ENCODE measurements at regions not wholly inside any gene's neighbourhood (a gene's known extent, or its start where the extent isn't known, plus 50 kb on each side); places are given as distances from the start of the nearest gene placed in this dataset.

DNA sequence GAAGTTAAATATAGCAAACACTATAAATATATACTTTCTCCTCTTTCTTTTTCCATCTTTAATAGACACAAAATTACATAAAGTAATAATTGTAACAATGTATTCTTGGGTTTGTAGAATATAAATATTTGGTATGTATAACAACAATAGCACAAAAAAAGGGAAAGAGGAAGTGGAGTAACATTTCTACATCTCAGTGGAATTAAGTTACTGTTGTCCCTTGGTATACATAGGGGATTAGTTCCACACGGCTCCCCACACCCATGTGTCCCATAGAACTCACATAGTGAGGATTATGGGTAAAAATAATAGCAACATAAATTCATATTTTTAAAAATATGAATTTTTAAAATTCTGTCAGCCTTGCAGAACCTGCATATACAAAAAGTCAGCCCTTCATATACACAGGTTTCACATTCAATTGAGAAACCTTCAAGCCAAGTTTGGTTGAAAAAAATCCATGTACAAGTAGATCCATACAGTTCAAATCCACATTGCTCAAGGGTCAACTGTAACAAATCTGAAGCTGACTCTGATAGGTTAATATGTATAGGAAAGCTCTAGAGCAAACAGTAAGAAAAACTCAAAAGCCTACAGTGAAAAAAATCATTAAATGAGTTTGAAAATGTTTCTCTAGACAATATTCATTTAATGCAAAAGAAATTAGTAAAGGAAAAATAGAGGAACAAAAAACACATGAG lies 92.4 kb downstream of the HYCC1 start:
- H3K4me3 Mint-ChIP-seq, result no peak overlapping the region
- no peaks in the 10 kb centered on the region for H3K36me3 Mint-ChIP-seq
- no peak overlapping the region for H3K4me3 ChIP-seq (ENCODE audit: low read length)
- no peak for TF ChIP-seq CTCF (IDR thresholded peaks at IDR 0.05)
- H3K9me3 ChIP-seq (ENCODE audit: control insufficient read depth, insufficient read depth, low read length), result no peaks in the 10 kb centered on the region
- peaks cover 2% of the 10 kb centered on the region in 2 donors for H3K9me3 Mint-ChIP-seq
- DNase-seq (no peak), ATAC-seq (no peak)
- WGBS (ENCODE audit: insufficient coverage), result no CpG with 5 or more reads among the region's 1 CpG
- intact Hi-C loops (cut with micrococcal nuclease), result no loop called here
- H3K27ac Mint-ChIP-seq, result no peak overlapping the region
- no peaks in the 10 kb centered on the region for H3K27me3 Mint-ChIP-seq (ENCODE audit: low read depth in 2 of 2)
- no peaks in the 10 kb centered on the region for H3K4me1 Mint-ChIP-seq
- H3K36me3 ChIP-seq (ENCODE audit: control insufficient read depth, insufficient read depth, low read length), result no peaks in the 10 kb centered on the region
- no peaks in the 10 kb centered on the region for H3K4me1 ChIP-seq (ENCODE audit: control insufficient read depth, insufficient read depth, low read length)
- no peak overlapping the region for H3K27ac ChIP-seq (ENCODE audit: low read length)
- no peaks in the 10 kb centered on the region for H3K27me3 ChIP-seq (ENCODE audit: control insufficient read depth, insufficient read depth, low read length)

DNA sequence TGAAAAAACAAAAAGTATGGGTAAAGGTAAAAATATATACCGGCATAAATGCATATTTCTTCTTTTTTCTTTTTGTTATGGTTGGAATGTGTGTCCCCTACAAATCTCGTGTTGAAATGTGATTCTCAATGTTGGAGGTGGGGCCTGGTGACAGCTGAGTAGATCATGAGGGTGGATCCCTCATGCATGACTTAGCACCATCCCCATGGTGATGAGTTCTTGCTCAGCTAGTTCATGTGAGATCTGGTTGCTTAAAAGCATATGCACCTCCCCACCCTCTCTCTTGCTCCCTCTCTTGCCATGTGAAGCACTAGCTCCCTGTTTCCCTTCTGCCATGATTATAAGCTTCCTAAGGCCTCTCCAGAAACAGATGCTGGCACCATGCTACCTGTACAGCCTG lies 93.3 kb downstream of the HYCC1 start:
- no peaks in the 10 kb centered on the region for H3K36me3 Mint-ChIP-seq
- no peak overlapping the region for H3K27ac Mint-ChIP-seq
- no peaks in the 10 kb centered on the region for H3K4me1 Mint-ChIP-seq
- DNase-seq (no peak), ATAC-seq (no peak)
- no peaks in the 10 kb centered on the region for H3K27me3 Mint-ChIP-seq (ENCODE audit: low read depth in 2 of 2)
- peaks cover 2% of the 10 kb centered on the region in 2 donors for H3K9me3 Mint-ChIP-seq
- H3K27ac ChIP-seq (ENCODE audit: low read length), result no peak overlapping the region
- no peak for TF ChIP-seq CTCF (IDR thresholded peaks at IDR 0.05)
- no peak overlapping the region for H3K4me3 ChIP-seq (ENCODE audit: low read length)
- H3K27me3 ChIP-seq (ENCODE audit: control insufficient read depth, insufficient read depth, low read length), result no peaks in the 10 kb centered on the region
- WGBS (ENCODE audit: insufficient coverage), result 83% methylated on average over 2 of the region's 2 CpGs
- H3K36me3 ChIP-seq (ENCODE audit: control insufficient read depth, insufficient read depth, low read length), result no peaks in the 10 kb centered on the region
- intact Hi-C loops (cut with micrococcal nuclease), result no loop called here
- H3K4me1 ChIP-seq (ENCODE audit: control insufficient read depth, insufficient read depth, low read length), result no peaks in the 10 kb centered on the region
- H3K9me3 ChIP-seq (ENCODE audit: control insufficient read depth, insufficient read depth, low read length), result no peaks in the 10 kb centered on the region
- no peak overlapping the region for H3K4me3 Mint-ChIP-seq

DNA sequence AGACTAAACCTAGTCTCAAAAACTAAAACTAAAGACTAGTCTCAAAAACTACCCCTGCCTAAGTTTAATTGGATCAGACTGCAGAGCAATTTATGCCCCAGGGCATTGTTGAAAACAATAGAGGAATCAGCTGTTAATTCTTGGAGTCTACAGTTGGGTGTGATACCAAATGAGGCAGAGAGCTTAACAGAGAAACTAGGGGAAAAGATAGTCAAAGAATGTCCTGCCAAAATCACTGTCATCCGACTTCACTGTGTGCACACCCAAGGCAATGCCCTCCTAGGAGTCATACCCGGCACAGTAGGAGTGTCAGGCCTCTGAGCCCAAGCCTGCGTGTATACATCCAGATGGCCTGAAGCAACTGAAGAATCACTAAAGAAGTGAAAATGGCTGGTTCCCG lies 90.5 kb upstream of the TOMM7 start:
- no peak for TF ChIP-seq CTCF (IDR thresholded peaks at IDR 0.05)
- WGBS (ENCODE audit: insufficient coverage), result 93% methylated on average over 4 of the region's 4 CpGs
- H3K4me1 Mint-ChIP-seq, result no peaks in the 10 kb centered on the region
- H3K9me3 Mint-ChIP-seq, result peaks cover 2 to 5% of the 10 kb centered on the region in 2 donors
- H3K9me3 ChIP-seq (ENCODE audit: control insufficient read depth, insufficient read depth, low read length), result no peaks in the 10 kb centered on the region
- H3K36me3 Mint-ChIP-seq, result no peaks in the 10 kb centered on the region
- H3K4me3 ChIP-seq (ENCODE audit: low read length), result no peak overlapping the region
- H3K27ac Mint-ChIP-seq, result no peak overlapping the region
- no peaks in the 10 kb centered on the region for H3K4me1 ChIP-seq (ENCODE audit: control insufficient read depth, insufficient read depth, low read length)
- DNase-seq (no peak), ATAC-seq (no peak)
- no peaks in the 10 kb centered on the region for H3K36me3 ChIP-seq (ENCODE audit: control insufficient read depth, insufficient read depth, low read length)
- no peak overlapping the region for H3K27ac ChIP-seq (ENCODE audit: low read length)
- H3K4me3 Mint-ChIP-seq, result no peak overlapping the region
- H3K27me3 ChIP-seq (ENCODE audit: control insufficient read depth, insufficient read depth, low read length), result no peaks in the 10 kb centered on the region
- intact Hi-C loops (cut with micrococcal nuclease), result no loop called here
- H3K27me3 Mint-ChIP-seq (ENCODE audit: low read depth in 2 of 2), result no peaks in the 10 kb centered on the region

GRCh38 chr7:22911889-22912288 lies 89.2 kb upstream of the TOMM7 start:
- H3K27ac Mint-ChIP-seq, result no peak overlapping the region
- H3K36me3 Mint-ChIP-seq, result no peaks in the 10 kb centered on the region
- no peak for DNase-seq
- no peak for ATAC-seq
- H3K27me3 Mint-ChIP-seq (ENCODE audit: low read depth in 2 of 2), result no peaks in the 10 kb centered on the region
- no peaks in the 10 kb centered on the region for H3K4me1 Mint-ChIP-seq
- Histone ChIP-seq H3K27me3 (ENCODE audit: control insufficient read depth, insufficient read depth, low read length) (no peaks in the 10 kb centered on the region), H3K4me1 (ENCODE audit: control insufficient read depth, insufficient read depth, low read length) (no peaks in the 10 kb centered on the region), H3K36me3 (ENCODE audit: control insufficient read depth, insufficient read depth, low read length) (no peaks in the 10 kb centered on the region), H3K9me3 (ENCODE audit: control insufficient read depth, insufficient read depth, low read length) (no peaks in the 10 kb centered on the region), H3K27ac (ENCODE audit: low read length) (no peak overlapping the region), H3K4me3 (ENCODE audit: low read length) (no peak overlapping the region)
- peaks cover 2 to 5% of the 10 kb centered on the region in 2 donors for H3K9me3 Mint-ChIP-seq
- intact Hi-C loops (cut with micrococcal nuclease), result no loop called here
- no peak for TF ChIP-seq CTCF (IDR thresholded peaks at IDR 0.05)
- H3K4me3 Mint-ChIP-seq, result no peak overlapping the region
